ENCODE measurements at regions not wholly inside any gene's neighbourhood (a gene's known extent, or its start where the extent isn't known, plus 50 kb on each side); places are given as distances from the start of the nearest gene placed in this dataset.
"Not testable (repeated sequence)": the region's sequence is repeated elsewhere in the genome, so short reads cannot be mapped to it uniquely, and the experiment has no call there.

GRCh38 chr7:73176813-73177212 lies 91.0 kb upstream of the SPDYE9 start:
- POLR2A ChIA-PET, CTCF ChIA-PET: not testable (repeated sequence)

GRCh38 chr7:73175322-73175721 lies 89.5 kb upstream of the SPDYE9 start:
- CTCF ChIA-PET, POLR2A ChIA-PET: not testable (repeated sequence)

- CTCF ChIA-PET, POLR2A ChIA-PET: not testable (repeated sequence)
Measured at GRCh38 chr7:73170902-73171301, 85.1 kb upstream of the SPDYE9 start.

GRCh38 chr7:73170415-73170814 lies 84.6 kb upstream of the SPDYE9 start:
- CTCF ChIA-PET, POLR2A ChIA-PET: not testable (repeated sequence)

DNA sequence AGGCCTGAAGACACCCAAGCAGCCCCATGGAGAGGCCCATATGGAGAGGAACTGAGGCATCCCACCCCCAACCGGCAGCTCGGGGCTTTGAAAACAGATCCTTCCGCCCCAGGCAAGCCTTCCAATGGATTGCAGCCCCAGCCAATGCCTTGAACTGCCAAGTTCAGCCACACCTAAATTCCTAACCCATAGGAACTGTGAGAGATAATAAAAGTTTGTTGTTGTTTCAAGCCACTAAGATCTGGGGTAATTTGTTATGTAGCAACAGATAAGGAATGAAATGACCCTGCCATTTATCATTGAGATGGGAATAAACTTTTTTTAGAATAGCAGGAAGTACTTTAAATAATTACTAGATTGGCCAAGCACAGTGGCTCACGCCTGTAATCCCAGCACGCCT lies 80.3 kb upstream of the SPDYE9 start:
- CTCF ChIA-PET, POLR2A ChIA-PET: not testable (repeated sequence)

- POLR2A ChIA-PET, CTCF ChIA-PET: not testable (repeated sequence)
Measured at GRCh38 chr7:73162680-73163079, 76.8 kb upstream of the SPDYE9 start.

DNA sequence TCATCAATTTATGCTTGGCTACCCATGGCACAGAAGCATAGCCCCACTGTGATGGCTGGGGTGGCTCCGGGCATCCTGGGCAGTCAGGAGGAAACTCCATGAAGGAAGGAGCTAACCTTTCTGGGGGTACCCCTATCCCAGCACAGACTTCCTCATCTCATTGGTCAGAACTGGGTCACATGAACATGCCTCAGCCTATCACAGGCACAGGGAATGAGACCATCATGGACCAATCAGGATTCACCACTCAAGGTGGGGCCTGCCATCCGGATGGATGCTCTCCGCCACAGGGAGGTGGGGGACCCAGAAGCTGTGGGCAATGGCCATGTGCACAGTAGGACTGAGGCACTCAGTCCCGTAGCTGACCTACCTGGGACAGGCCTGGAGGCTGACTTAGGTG lies 75.9 kb upstream of the SPDYE9 start:
- CTCF ChIA-PET, POLR2A ChIA-PET: not testable (repeated sequence)

- POLR2A ChIA-PET, CTCF ChIA-PET: not testable (repeated sequence)
Measured at GRCh38 chr7:73157169-73157661, 71.4 kb upstream of the SPDYE9 start.

DNA sequence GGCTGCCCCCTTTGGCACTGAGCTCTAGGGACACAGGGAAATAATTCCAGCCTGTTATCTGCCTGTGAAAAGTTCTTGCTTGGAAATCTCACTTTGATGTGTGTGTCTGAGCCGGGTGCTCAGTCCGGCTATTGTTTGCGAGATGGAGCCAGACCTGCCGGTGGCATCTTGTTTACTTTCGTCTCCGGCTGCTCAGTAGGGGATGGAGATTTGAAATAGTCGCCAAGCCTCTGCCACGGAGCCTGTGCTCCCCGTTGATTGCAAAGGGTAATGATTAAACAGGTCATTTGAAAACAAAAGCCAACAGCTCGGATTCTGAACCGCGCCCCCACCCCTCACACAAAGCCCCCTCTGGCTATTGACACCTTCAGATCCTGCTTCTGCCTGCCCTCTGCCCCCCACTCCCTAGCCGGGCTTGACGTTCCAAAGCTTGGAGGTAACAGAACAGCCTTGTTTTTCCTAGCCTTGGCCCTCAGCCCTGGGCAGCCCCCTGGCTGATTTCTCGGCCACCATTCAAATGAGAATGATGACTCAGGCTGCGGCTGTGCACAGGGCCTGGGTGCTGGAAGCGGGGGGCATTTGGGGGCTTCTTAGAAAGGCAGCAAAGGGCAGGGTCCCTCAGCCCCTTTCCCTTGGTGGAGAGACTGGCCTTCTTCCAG lies 70.8 kb upstream of the SPDYE9 start:
- POLR2A ChIA-PET, CTCF ChIA-PET: not testable (repeated sequence)

DNA sequence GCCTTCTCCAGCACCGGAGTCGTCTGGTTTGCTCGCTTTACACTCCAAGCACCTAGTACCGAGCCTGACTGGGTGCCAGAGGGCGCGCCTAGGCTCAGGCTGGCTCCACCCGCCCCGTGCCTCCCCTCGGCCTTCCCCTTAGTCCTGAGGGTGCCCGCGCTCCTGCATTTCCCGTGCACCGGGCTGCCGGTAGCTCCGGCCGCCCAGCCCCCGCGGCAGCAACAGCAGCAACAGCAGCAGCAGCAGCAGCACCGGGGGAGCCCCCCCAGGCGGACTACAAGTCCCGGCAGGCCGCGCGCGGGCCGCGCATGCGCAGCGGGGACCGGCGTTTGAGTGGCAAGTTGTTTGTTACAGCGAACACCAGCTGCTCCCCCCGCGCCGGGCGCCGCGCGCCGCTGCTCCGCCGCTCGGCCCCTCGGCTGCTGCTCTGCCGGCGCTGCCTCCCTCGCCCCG lies 68.8 kb upstream of the SPDYE9 start:
- POLR2A ChIA-PET, result interaction anchor here (0.6 kb wide), 1 partner anchor 172 kb away, joined by 4 read pairs; no protein-coding TSS in a partner anchor

DNA sequence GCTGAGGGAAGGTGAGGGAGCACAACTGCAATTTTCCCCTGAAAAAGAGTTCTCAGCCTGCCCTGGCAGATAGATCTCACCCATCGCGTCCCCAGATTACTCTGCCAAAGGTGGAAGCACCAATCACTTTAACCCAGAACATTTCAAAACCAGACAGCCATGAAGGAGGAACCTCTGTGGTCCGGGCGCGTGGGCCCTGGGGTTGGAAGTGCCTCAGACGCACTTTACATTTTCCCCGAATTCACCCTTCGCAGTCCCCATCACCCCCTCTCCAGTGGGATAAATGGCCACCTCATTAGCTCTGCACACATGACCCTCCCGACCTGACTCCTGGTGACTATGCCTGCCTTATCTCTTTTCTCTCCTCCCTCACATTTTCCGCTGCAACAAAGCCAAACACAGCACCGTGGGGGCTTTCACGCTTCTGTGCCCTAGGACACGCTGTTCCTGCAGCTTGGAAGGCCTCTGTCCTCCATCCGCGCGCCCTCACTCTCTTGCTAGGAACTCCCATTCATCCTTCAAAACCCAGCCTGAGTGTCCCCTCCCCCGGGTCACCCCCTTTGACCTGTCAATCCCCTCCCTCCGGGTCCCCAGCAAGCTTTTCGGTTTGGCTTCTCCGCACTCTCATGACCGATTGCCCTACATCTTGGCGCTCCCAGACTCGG lies 68.2 kb upstream of the SPDYE9 start:
- POLR2A ChIA-PET, result interaction anchor here (0.6 kb wide), 1 partner anchor 172 kb away, joined by 4 read pairs; no protein-coding TSS in a partner anchor

More for the DNA sequence above, 68.8 kb upstream of the SPDYE9 start:
- CTCF ChIA-PET, result not testable (repeated sequence)

DNA sequence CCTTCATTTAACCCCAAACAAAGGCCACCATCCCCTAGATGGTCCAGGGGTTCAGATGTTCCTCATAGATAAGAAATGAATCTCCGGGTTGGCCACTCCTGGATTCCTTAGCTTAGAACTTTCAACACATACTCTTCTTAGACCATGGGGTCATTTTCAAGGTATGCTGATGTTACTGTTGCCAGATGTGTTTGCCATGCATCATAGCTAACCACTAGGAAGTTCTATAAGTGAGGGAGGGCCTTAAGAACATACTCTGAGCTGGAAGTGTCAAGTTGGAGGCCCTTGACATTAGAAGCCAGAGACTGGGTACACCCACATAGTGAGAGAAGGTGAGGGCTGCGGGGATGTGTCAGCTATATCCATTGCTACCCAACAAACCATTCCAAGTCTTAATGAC lies 62.7 kb upstream of the SPDYE9 start:
- CTCF ChIA-PET, POLR2A ChIA-PET: not testable (repeated sequence)

More for the DNA sequence above, 68.2 kb upstream of the SPDYE9 start:
- CTCF ChIA-PET, result not testable (repeated sequence)

DNA sequence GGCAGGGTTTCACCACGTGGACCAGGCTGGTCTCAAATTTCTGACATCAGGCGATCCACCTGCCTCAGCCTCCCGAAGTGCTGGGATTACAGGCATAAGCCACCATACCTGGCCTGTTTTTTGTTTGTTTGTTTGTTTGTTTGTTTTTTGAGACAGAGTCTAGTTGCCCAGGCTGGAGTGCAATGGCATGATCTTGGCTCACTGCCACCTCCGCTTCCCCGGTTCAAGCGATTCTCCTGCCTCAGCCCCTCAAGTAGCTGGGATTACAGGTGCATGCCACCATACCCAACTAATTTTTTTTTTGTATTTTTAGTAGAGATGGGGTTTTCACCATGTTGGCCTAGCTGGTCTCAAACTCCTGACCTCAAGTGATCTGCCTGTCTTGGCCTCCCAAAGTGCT lies 61.8 kb upstream of the SPDYE9 start:
- CTCF ChIA-PET, POLR2A ChIA-PET: not testable (repeated sequence)

- POLR2A ChIA-PET, CTCF ChIA-PET: not testable (repeated sequence)
Measured at GRCh38 chr7:73143993-73144392, 58.2 kb upstream of the SPDYE9 start.

DNA sequence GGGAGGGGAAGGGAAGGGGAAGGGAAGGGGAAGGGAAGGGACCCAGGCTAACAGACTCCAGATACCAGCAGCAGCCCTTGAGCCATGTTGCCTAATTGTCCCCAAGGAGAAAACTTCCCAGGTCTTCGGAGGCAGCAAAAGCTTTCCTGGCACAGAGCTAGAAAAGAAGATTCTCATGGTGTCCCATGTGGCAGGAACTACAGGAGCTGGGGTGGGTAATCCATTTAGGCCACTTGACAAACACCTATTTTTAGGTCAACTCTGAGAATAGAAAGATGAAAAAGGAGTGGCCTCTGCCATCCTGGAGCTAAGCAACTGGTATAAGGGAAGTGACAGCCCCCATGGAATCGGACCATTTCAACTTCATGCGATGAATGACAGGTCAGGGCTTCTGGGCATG lies 52.1 kb upstream of the SPDYE9 start:
- CTCF ChIA-PET, POLR2A ChIA-PET: not testable (repeated sequence)

Measured in activated CD8-positive, alpha-beta memory T cell treated with anti-CD3 and anti-CD28 coated beads for 36 hours (primary cell).